CD4-positive, CD25-positive, alpha-beta regulatory T cell (primary cell): ENCODE measurements at regions not wholly inside any gene's neighbourhood (a gene's known extent, or its start where the extent isn't known, plus 50 kb on each side); places are given as distances from the start of the nearest gene placed in this dataset.

Source experiments
- ATAC-seq, 2 donors: fragments of 150-1000 bp; cut with Tn5 transposase; one replicate each; pipeline ENCODE4 v1.10.0; 2021; ENCODE audit warnings: low read depth in 2 of 2, moderate number of reproducible peaks in 2 of 2, moderate library complexity in 1 of 2
- DNase-seq, 3 donors: peaks; one replicate each; pipeline versions ENCODE4 v3.0.0 to v3.0.0-alpha.2; 2012 to 2022; ENCODE audit warnings: mixed read lengths in 1 of 3
- H3K27ac ChIP-seq: one replicate; pipeline ENCODE4 v1.7.0; 2013; ENCODE audit warnings: mild to moderate bottlenecking, low read length; ENCODE audit not compliant: insufficient read depth, poor library complexity, severe bottlenecking
- H3K27me3 ChIP-seq: one replicate; pipeline ENCODE4 v1.7.0; 2013; ENCODE audit warnings: low read length; ENCODE audit not compliant: control insufficient read depth, insufficient read depth
- H3K36me3 ChIP-seq: one replicate; pipeline ENCODE4 v1.7.0; 2013; ENCODE audit warnings: mild to moderate bottlenecking, low read length, moderate library complexity; ENCODE audit not compliant: control insufficient read depth, insufficient read depth
- H3K4me1 ChIP-seq: 2 replicates; pipeline ENCODE4 v1.7.0; 2013; ENCODE audit warnings: mild to moderate bottlenecking, low read length; ENCODE audit not compliant: insufficient read depth, control insufficient read depth, poor library complexity, severe bottlenecking
- H3K4me3 ChIP-seq: one replicate; pipeline ENCODE4 v1.7.0; 2013; ENCODE audit warnings: low read depth, mild to moderate bottlenecking, low read length, moderate library complexity
- H3K9me3 ChIP-seq, 2 experiments: 1 replicate in 1 of 2; 2 replicates in 1 of 2; pipeline ENCODE4 v1.7.0; 2013; ENCODE audit warnings: low read length in 2 of 2, mild to moderate bottlenecking in 1 of 2, moderate library complexity in 1 of 2; ENCODE audit not compliant: control insufficient read depth in 2 of 2
- H3K27ac Mint-ChIP-seq, 3 donors: one replicate each; pipeline ENCODE4 v1.8.0; 2020 to 2022; ENCODE audit warnings: mild to moderate bottlenecking in 3 of 3, mixed read lengths in 3 of 3, moderate library complexity in 2 of 3
- H3K27me3 Mint-ChIP-seq: one replicate; pipeline ENCODE4 v1.8.0; 2022; ENCODE audit warnings: mild to moderate bottlenecking, mixed read lengths
- H3K36me3 Mint-ChIP-seq: one replicate; pipeline ENCODE4 v1.8.0; 2020; ENCODE audit warnings: mixed read lengths
- H3K4me1 Mint-ChIP-seq, 4 donors: one replicate each; pipeline ENCODE4 v1.8.0; 2020 to 2022; ENCODE audit warnings: mixed read lengths in 4 of 4, mild to moderate bottlenecking in 1 of 4
- H3K4me3 Mint-ChIP-seq, 4 donors: one replicate each; pipeline ENCODE4 v1.8.0; 2020 to 2022; ENCODE audit warnings: mild to moderate bottlenecking in 4 of 4, mixed read lengths in 4 of 4, moderate library complexity in 3 of 4
- H3K9me3 Mint-ChIP-seq, 7 donors: one replicate each; pipeline ENCODE4 v1.8.0; 2020 to 2022; ENCODE audit warnings: mixed read lengths in 7 of 7, mild to moderate bottlenecking in 3 of 7, moderate library complexity in 2 of 7

- DNase-seq: no peak
- Mint-ChIP-seq H3K4me3 (no peak overlapping the region), H3K27ac (no peak overlapping the region), H3K27me3 (no peaks in the 10 kb centered on the region), H3K9me3 (peaks cover 0 to 20% (median 11%) of the 10 kb centered on the region in 7 donors), H3K4me1 (no peaks in the 10 kb centered on the region), H3K36me3 (no peaks in the 10 kb centered on the region)
- Histone ChIP-seq H3K4me3 (no peak overlapping the region), H3K27ac (no peak overlapping the region), H3K9me3 (peaks cover 4 to 9% of the 10 kb centered on the region in 2 experiments), H3K4me1 (no peaks in the 10 kb centered on the region), H3K36me3 (no peaks in the 10 kb centered on the region), H3K27me3 (no peaks in the 10 kb centered on the region)
- no peak for ATAC-seq
Observed at GRCh38 chr2:79271456-79271855, 111.9 kb upstream of the REG3A start.

GRCh38 chr2:79260848-79261247 is 101.3 kb upstream of the REG3A start:
- peaks cover 3 to 19% (median 6%) of the 10 kb centered on the region in 7 donors for H3K9me3 Mint-ChIP-seq
- no peak overlapping the region for H3K27ac ChIP-seq
- no peak overlapping the region for H3K27ac Mint-ChIP-seq
- no peak overlapping the region for H3K4me3 ChIP-seq
- no peaks in the 10 kb centered on the region for H3K4me1 Mint-ChIP-seq
- H3K27me3 ChIP-seq: no peaks in the 10 kb centered on the region
- H3K4me1 ChIP-seq: no peaks in the 10 kb centered on the region
- H3K36me3 ChIP-seq: no peaks in the 10 kb centered on the region
- DNase-seq: no peak
- no peaks in the 10 kb centered on the region for H3K36me3 Mint-ChIP-seq
- H3K4me3 Mint-ChIP-seq: no peak overlapping the region
- H3K9me3 ChIP-seq: no peaks in the 10 kb centered on the region
- no peaks in the 10 kb centered on the region for H3K27me3 Mint-ChIP-seq
- no peak for ATAC-seq

- H3K27ac Mint-ChIP-seq: no peak overlapping the region
- peaks cover 4 to 17% (median 7%) of the 10 kb centered on the region in 7 donors for H3K9me3 Mint-ChIP-seq
- H3K4me3 ChIP-seq: no peak overlapping the region
- H3K27me3 Mint-ChIP-seq: no peaks in the 10 kb centered on the region
- no peaks in the 10 kb centered on the region for H3K27me3 ChIP-seq
- no peaks in the 10 kb centered on the region for H3K4me1 Mint-ChIP-seq
- H3K36me3 Mint-ChIP-seq: no peaks in the 10 kb centered on the region
- no peaks in the 10 kb centered on the region for H3K9me3 ChIP-seq
- H3K27ac ChIP-seq: no peak overlapping the region
- no peak for ATAC-seq
- H3K4me3 Mint-ChIP-seq: no peak overlapping the region
- no peaks in the 10 kb centered on the region for H3K4me1 ChIP-seq
- no peaks in the 10 kb centered on the region for H3K36me3 ChIP-seq
- DNase-seq: no peak
Observed at GRCh38 chr2:79259959-79260358, 100.4 kb upstream of the REG3A start.

- H3K9me3 ChIP-seq: no peaks in the 10 kb centered on the region
- Mint-ChIP-seq H3K4me3 (no peak overlapping the region), H3K36me3 (no peaks in the 10 kb centered on the region), H3K27ac (no peak overlapping the region), H3K9me3 (peaks cover 4 to 11% (median 7%) of the 10 kb centered on the region in 7 donors), H3K27me3 (no peaks in the 10 kb centered on the region), H3K4me1 (no peaks in the 10 kb centered on the region)
- H3K4me3 ChIP-seq: no peak overlapping the region
- ATAC-seq (no peak), DNase-seq (no peak)
- no peaks in the 10 kb centered on the region for H3K36me3 ChIP-seq
- no peaks in the 10 kb centered on the region for H3K27me3 ChIP-seq
- no peak overlapping the region for H3K27ac ChIP-seq
- no peaks in the 10 kb centered on the region for H3K4me1 ChIP-seq
Observed at GRCh38 chr2:79259296-79259695, 99.7 kb upstream of the REG3A start.

GRCh38 chr2:79253243-79253774 is 93.8 kb upstream of the REG3A start:
- DNase-seq (no peak), ATAC-seq (no peak)
- Mint-ChIP-seq H3K9me3 (peaks cover 1 to 6% (median 4%) of the 10 kb centered on the region in 7 donors), H3K36me3 (no peaks in the 10 kb centered on the region), H3K27ac (no peak overlapping the region), H3K4me3 (no peak overlapping the region), H3K4me1 (no peaks in the 10 kb centered on the region), H3K27me3 (no peaks in the 10 kb centered on the region)
- Histone ChIP-seq H3K36me3 (no peaks in the 10 kb centered on the region), H3K9me3 (no peaks in the 10 kb centered on the region), H3K4me3 (no peak overlapping the region), H3K4me1 (no peaks in the 10 kb centered on the region), H3K27me3 (no peaks in the 10 kb centered on the region), H3K27ac (no peak overlapping the region)

- Histone ChIP-seq H3K4me3 (no peak overlapping the region), H3K27me3 (no peaks in the 10 kb centered on the region), H3K27ac (no peak overlapping the region), H3K4me1 (no peaks in the 10 kb centered on the region), H3K9me3 (no peaks in the 10 kb centered on the region), H3K36me3 (no peaks in the 10 kb centered on the region)
- Mint-ChIP-seq H3K4me1 (no peaks in the 10 kb centered on the region), H3K36me3 (no peaks in the 10 kb centered on the region), H3K27me3 (no peaks in the 10 kb centered on the region), H3K4me3 (no peak overlapping the region), H3K27ac (no peak overlapping the region), H3K9me3 (peaks cover 0 to 17% (median 6%) of the 10 kb centered on the region in 7 donors)
- DNase-seq (no peak), ATAC-seq (no peak)
Observed at GRCh38 chr2:79250656-79251055, 91.1 kb upstream of the REG3A start.

- H3K36me3 ChIP-seq: no peaks in the 10 kb centered on the region
- no peak overlapping the region for H3K4me3 ChIP-seq
- H3K27ac Mint-ChIP-seq: no peak overlapping the region
- H3K27me3 ChIP-seq: no peaks in the 10 kb centered on the region
- no peak overlapping the region for H3K4me3 Mint-ChIP-seq
- peaks cover 0 to 17% (median 4%) of the 10 kb centered on the region in 7 donors for H3K9me3 Mint-ChIP-seq
- H3K9me3 ChIP-seq: peaks cover 0 to 2% of the 10 kb centered on the region in 2 experiments
- no peaks in the 10 kb centered on the region for H3K4me1 Mint-ChIP-seq
- no peak overlapping the region for H3K27ac ChIP-seq
- no peak for DNase-seq
- H3K27me3 Mint-ChIP-seq: no peaks in the 10 kb centered on the region
- no peaks in the 10 kb centered on the region for H3K36me3 Mint-ChIP-seq
- ATAC-seq: no peak
- no peaks in the 10 kb centered on the region for H3K4me1 ChIP-seq
Observed at GRCh38 chr2:79248776-79249175, 89.2 kb upstream of the REG3A start.

GRCh38 chr2:79235135-79235534 is 75.6 kb upstream of the REG3A start:
- H3K27me3 Mint-ChIP-seq: no peaks in the 10 kb centered on the region
- no peaks in the 10 kb centered on the region for H3K4me1 Mint-ChIP-seq
- Histone ChIP-seq H3K27me3 (no peaks in the 10 kb centered on the region), H3K27ac (no peak overlapping the region), H3K9me3 (peaks cover 0 to 4% of the 10 kb centered on the region in 2 experiments), H3K4me3 (no peak overlapping the region), H3K36me3 (no peaks in the 10 kb centered on the region), H3K4me1 (no peaks in the 10 kb centered on the region)
- H3K9me3 Mint-ChIP-seq: peaks cover 2 to 29% (median 11%) of the 10 kb centered on the region in 7 donors
- no peak overlapping the region for H3K27ac Mint-ChIP-seq
- no peaks in the 10 kb centered on the region for H3K36me3 Mint-ChIP-seq
- no peak for ATAC-seq
- no peak overlapping the region for H3K4me3 Mint-ChIP-seq
- DNase-seq: no peak
